ENCODE measurements at regions not wholly inside any gene's neighbourhood (a gene's known extent, or its start where the extent isn't known, plus 50 kb on each side); places are given as distances from the start of the nearest gene placed in this dataset.
"Not testable (repeated sequence)": the region's sequence is repeated elsewhere in the genome, so short reads cannot be mapped to it uniquely, and the experiment has no call there.

DNA sequence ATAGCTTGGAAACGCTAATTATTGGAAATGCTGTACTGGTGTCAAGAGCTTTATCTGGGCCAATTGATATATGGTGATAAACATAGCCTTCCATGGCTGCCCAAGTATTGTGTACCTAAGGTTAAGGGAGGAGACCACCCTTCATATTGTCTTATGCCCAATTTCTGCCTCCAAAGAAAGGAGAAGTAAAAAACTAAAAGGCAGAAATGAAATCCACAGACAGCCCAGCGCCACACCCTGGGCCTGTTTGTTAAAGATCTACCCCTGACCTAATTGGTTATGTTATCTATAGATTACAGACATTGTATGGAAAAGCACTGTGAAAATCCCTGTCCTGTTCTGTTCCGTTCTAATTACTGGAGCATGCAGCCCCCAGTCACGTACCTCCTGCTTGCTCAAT is 142.4 kb upstream of the RPS23 start:
- not testable (repeated sequence) for H3K4me3 Mint-ChIP-seq; DNase-seq; H3K4me1 ChIP-seq (ENCODE audit: control insufficient read depth, insufficient read depth, low read length, poor library complexity, severe bottlenecking); ATAC-seq (ENCODE audit: low read depth in 2 of 2); H3K27me3 ChIP-seq (ENCODE audit: control insufficient read depth, insufficient read depth, low read length); H3K4me3 ChIP-seq (ENCODE audit: low read depth, low read length); H3K27me3 Mint-ChIP-seq; H3K36me3 Mint-ChIP-seq; H3K27ac Mint-ChIP-seq; H3K36me3 ChIP-seq (ENCODE audit: control insufficient read depth, insufficient read depth, low read length); H3K4me1 Mint-ChIP-seq; H3K9me3 Mint-ChIP-seq; H3K9me3 ChIP-seq (ENCODE audit: control insufficient read depth in 2 of 2, low read length in 2 of 2); H3K27ac ChIP-seq (ENCODE audit: insufficient read depth, low read length, poor library complexity, severe bottlenecking)

DNA sequence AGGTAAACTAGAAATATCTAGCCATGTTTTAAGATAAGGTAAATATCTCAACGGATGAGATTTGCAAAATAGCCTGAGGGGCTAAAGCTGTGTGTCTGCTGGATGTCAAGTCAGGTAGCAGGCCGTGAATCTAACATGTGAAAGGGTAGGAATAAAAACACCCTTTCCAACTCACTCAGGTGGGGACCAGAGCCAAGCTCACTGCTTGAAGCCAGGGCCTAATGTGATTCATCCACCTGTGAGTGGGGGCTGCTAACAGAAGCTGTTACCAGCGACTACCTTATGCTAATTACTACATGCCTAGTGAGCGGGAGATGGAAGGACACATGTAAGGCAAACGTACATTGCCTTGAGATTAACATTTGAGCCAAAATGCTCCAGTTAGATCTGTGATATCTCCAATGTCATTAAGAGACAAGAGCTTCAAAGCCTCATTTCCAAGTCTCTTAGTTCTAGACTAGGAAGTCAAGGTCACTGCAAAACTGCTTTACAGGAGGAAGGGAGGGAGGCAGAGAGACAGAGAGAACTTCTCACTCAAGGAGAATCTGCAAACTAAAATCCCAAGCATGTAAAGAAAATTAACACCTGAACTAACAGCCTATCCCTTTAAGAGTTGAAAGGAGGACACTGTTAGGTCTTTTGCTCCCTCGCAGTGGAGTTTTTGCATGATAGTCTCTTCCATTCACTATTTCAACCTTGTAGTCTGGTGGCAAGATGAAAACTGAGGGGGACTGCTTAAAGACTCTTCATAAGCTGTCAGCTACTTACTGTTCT is 141.6 kb upstream of the RPS23 start:
- Mint-ChIP-seq H3K4me3 (no peak overlapping the region), H3K9me3 (peaks cover 0 to 2% (median 0%) of the 10 kb centered on the region in 7 donors), H3K27ac (no peak overlapping the region), H3K4me1 (no peaks in the 10 kb centered on the region), H3K27me3 (no peaks in the 10 kb centered on the region), H3K36me3 (no peaks in the 10 kb centered on the region)
- no peak overlapping the region for H3K27ac ChIP-seq (ENCODE audit: insufficient read depth, low read length, poor library complexity, severe bottlenecking)
- no peak for DNase-seq
- no peaks in the 10 kb centered on the region for H3K9me3 ChIP-seq (ENCODE audit: control insufficient read depth in 2 of 2, low read length in 2 of 2)
- no peak overlapping the region for H3K4me3 ChIP-seq (ENCODE audit: low read depth, low read length)
- no peaks in the 10 kb centered on the region for H3K4me1 ChIP-seq (ENCODE audit: control insufficient read depth, insufficient read depth, low read length, poor library complexity, severe bottlenecking)
- H3K36me3 ChIP-seq (ENCODE audit: control insufficient read depth, insufficient read depth, low read length): no peaks in the 10 kb centered on the region
- no peaks in the 10 kb centered on the region for H3K27me3 ChIP-seq (ENCODE audit: control insufficient read depth, insufficient read depth, low read length)
- no peak for ATAC-seq (ENCODE audit: low read depth in 2 of 2)

DNA sequence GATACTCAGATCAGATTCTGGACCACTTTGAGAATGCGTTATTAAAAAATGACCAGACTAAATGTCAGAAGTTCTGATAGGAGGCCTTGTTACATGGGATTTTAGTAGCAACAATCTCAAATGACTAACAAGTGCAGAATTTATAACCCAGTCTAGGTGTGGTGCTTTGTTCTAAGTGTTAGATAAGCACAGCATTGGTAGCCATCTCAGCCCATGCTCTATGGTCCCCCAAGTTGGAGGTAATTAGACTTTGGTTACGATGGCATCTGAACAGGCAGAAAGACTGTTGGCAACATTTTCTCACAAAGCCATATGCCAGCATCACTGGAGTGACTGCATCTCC is 140.4 kb upstream of the RPS23 start:
- Histone ChIP-seq H3K36me3 (ENCODE audit: control insufficient read depth, insufficient read depth, low read length) (no peaks in the 10 kb centered on the region), H3K27ac (ENCODE audit: insufficient read depth, low read length, poor library complexity, severe bottlenecking) (no peak overlapping the region), H3K4me3 (ENCODE audit: low read depth, low read length) (no peak overlapping the region), H3K9me3 (ENCODE audit: control insufficient read depth in 2 of 2, low read length in 2 of 2) (no peaks in the 10 kb centered on the region), H3K27me3 (ENCODE audit: control insufficient read depth, insufficient read depth, low read length) (no peaks in the 10 kb centered on the region), H3K4me1 (ENCODE audit: control insufficient read depth, insufficient read depth, low read length, poor library complexity, severe bottlenecking) (no peaks in the 10 kb centered on the region)
- no peak overlapping the region for H3K27ac Mint-ChIP-seq
- no peak for DNase-seq
- H3K36me3 Mint-ChIP-seq: no peaks in the 10 kb centered on the region
- H3K4me3 Mint-ChIP-seq: no peak overlapping the region
- H3K4me1 Mint-ChIP-seq: no peaks in the 10 kb centered on the region
- H3K27me3 Mint-ChIP-seq: no peaks in the 10 kb centered on the region
- ATAC-seq (ENCODE audit: low read depth in 2 of 2): no peak
- peaks cover 0 to 2% (median 0%) of the 10 kb centered on the region in 7 donors for H3K9me3 Mint-ChIP-seq

DNA sequence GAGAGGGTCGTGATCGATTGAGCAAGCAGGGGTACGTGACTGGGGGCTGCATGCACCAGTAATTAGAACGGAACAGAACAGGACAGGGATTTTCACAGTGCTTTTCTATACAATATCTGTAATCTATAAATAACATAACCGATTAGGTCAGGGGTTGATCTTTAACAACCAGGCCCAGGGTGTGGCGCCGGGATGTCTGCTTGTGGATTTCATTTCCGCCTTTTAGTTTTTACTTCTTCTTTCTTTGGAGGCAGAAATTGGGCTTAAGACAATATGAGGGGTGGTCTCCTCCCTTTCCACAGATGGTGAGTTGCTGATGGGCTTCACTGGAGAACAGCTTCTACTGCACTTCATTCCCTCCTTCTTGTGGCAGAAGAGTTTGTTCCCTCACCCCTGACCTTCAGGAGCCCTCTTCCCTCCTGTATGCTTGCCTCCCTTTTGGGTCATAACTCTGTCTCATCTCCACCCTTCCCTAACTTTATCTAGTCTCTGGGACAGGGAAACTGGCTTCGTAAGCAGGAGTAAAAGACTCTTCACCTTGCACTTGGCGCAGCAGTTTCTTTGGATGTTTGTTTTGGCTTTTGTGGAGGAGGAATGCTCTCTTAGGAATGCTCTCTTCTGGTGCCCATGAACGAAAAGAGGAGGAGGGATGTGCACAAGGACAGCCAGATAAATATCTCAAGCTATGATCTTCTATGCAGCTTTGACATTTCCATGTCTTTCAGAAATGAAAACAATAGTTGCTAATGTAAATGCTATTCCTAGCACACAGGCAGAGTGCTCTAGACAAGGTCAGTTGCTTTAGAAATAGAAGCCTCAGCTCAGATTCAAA is 139.8 kb upstream of the RPS23 start:
- no peak for DNase-seq
- Mint-ChIP-seq H3K27ac (no peak overlapping the region), H3K4me1 (no peaks in the 10 kb centered on the region), H3K9me3 (peaks cover 0 to 2% (median 0%) of the 10 kb centered on the region in 7 donors), H3K36me3 (no peaks in the 10 kb centered on the region), H3K27me3 (no peaks in the 10 kb centered on the region), H3K4me3 (no peak overlapping the region)
- Histone ChIP-seq H3K4me1 (ENCODE audit: control insufficient read depth, insufficient read depth, low read length, poor library complexity, severe bottlenecking) (no peaks in the 10 kb centered on the region), H3K27ac (ENCODE audit: insufficient read depth, low read length, poor library complexity, severe bottlenecking) (no peak overlapping the region), H3K27me3 (ENCODE audit: control insufficient read depth, insufficient read depth, low read length) (no peaks in the 10 kb centered on the region), H3K9me3 (ENCODE audit: control insufficient read depth in 2 of 2, low read length in 2 of 2) (no peaks in the 10 kb centered on the region), H3K4me3 (ENCODE audit: low read depth, low read length) (no peak overlapping the region), H3K36me3 (ENCODE audit: control insufficient read depth, insufficient read depth, low read length) (no peaks in the 10 kb centered on the region)
- no peak for ATAC-seq (ENCODE audit: low read depth in 2 of 2)

DNA sequence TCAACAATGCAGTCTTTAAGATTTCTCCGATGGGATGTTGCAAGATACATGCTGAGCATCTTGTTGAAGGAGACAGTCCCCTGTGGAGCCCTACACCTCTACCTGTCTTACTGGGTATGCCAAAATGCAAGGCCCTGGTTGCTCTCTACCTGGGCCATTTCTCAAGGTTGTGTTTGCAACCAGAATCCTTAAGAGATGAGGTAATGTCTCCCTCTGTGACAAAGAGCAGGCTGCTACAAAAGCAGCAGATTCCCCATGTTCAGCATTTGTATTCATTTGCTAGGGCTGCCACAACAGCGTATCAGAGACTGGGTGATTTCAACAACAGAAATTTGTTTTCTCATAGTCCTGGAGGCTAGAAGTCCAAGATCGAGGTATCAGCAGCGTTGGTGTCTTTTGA is 138.4 kb upstream of the RPS23 start:
- H3K27me3 ChIP-seq (ENCODE audit: control insufficient read depth, insufficient read depth, low read length): no peaks in the 10 kb centered on the region
- H3K36me3 Mint-ChIP-seq: no peaks in the 10 kb centered on the region
- H3K27ac Mint-ChIP-seq: no peak overlapping the region
- H3K9me3 Mint-ChIP-seq: peaks cover 0 to 2% (median 0%) of the 10 kb centered on the region in 7 donors
- DNase-seq (no peak), ATAC-seq (ENCODE audit: low read depth in 2 of 2) (no peak)
- H3K9me3 ChIP-seq (ENCODE audit: control insufficient read depth in 2 of 2, low read length in 2 of 2): no peaks in the 10 kb centered on the region
- no peaks in the 10 kb centered on the region for H3K4me1 ChIP-seq (ENCODE audit: control insufficient read depth, insufficient read depth, low read length, poor library complexity, severe bottlenecking)
- H3K27ac ChIP-seq (ENCODE audit: insufficient read depth, low read length, poor library complexity, severe bottlenecking): no peak overlapping the region
- H3K27me3 Mint-ChIP-seq: no peaks in the 10 kb centered on the region
- H3K4me1 Mint-ChIP-seq: no peaks in the 10 kb centered on the region
- no peak overlapping the region for H3K4me3 ChIP-seq (ENCODE audit: low read depth, low read length)
- H3K4me3 Mint-ChIP-seq: no peak overlapping the region
- H3K36me3 ChIP-seq (ENCODE audit: control insufficient read depth, insufficient read depth, low read length): no peaks in the 10 kb centered on the region

DNA sequence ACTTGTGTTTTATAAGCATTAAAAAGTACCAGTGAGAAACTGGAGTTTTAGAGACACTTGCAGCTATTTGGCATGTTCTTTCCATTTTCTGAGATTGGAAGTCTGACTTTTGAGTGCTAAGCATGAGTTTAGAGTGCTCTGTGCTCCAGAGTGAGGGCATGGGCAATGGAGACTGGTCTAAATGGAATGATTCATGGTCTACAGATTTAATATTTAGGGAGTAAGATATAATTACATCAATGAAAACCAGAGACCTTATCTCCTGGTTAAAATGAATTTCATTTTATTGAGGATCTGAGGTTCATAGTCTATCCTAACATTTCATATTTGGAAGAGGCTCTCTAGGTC is 135.9 kb upstream of the RPS23 start:
- no peaks in the 10 kb centered on the region for H3K4me1 ChIP-seq (ENCODE audit: control insufficient read depth, insufficient read depth, low read length, poor library complexity, severe bottlenecking)
- no peaks in the 10 kb centered on the region for H3K27me3 ChIP-seq (ENCODE audit: control insufficient read depth, insufficient read depth, low read length)
- H3K4me1 Mint-ChIP-seq: no peaks in the 10 kb centered on the region
- H3K9me3 Mint-ChIP-seq: peaks cover 0 to 2% (median 0%) of the 10 kb centered on the region in 7 donors
- no peak overlapping the region for H3K27ac Mint-ChIP-seq
- no peaks in the 10 kb centered on the region for H3K9me3 ChIP-seq (ENCODE audit: control insufficient read depth in 2 of 2, low read length in 2 of 2)
- DNase-seq (no peak), ATAC-seq (ENCODE audit: low read depth in 2 of 2) (no peak)
- no peak overlapping the region for H3K4me3 Mint-ChIP-seq
- no peaks in the 10 kb centered on the region for H3K36me3 Mint-ChIP-seq
- H3K4me3 ChIP-seq (ENCODE audit: low read depth, low read length): no peak overlapping the region
- H3K27me3 Mint-ChIP-seq: no peaks in the 10 kb centered on the region
- no peaks in the 10 kb centered on the region for H3K36me3 ChIP-seq (ENCODE audit: control insufficient read depth, insufficient read depth, low read length)
- no peak overlapping the region for H3K27ac ChIP-seq (ENCODE audit: insufficient read depth, low read length, poor library complexity, severe bottlenecking)

DNA sequence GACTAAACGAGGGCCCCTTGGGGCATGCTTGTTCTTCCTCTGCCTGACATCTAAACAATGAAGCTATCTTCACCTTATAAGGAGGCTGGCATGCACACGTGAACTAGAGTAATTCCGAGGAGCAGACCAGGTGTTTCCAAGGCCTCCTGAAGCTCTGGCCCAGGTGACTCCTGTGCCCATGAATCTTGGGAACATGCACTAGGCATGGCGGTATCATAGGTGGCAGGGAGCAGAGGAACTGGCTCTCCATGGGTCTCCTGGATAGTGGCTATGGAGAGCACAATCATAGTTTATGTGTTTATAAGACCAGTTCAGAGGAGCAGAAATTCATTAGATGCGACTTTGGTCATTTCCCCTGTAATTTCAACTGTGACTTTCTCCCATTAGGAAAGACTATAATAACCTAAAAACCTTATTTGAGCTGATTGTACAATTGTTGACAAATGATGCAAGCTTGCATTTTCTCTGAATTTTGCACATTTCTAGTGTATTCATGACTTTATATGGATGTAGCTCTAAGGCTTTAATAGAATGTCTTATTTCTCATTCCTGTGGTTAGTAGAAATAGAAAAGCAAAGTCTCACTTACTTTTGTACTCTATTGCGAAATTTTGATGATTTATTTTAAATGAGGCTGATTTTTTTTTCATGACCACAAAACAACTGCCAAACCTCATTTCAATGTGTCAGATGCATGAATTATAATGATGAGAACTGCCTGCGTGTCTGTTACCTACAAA is 135.3 kb upstream of the RPS23 start:
- peaks cover 0 to 2% (median 0%) of the 10 kb centered on the region in 7 donors for H3K9me3 Mint-ChIP-seq
- no peaks in the 10 kb centered on the region for H3K4me1 ChIP-seq (ENCODE audit: control insufficient read depth, insufficient read depth, low read length, poor library complexity, severe bottlenecking)
- ATAC-seq (ENCODE audit: low read depth in 2 of 2) (no peak), DNase-seq (no peak)
- no peaks in the 10 kb centered on the region for H3K4me1 Mint-ChIP-seq
- no peaks in the 10 kb centered on the region for H3K36me3 ChIP-seq (ENCODE audit: control insufficient read depth, insufficient read depth, low read length)
- no peak overlapping the region for H3K4me3 ChIP-seq (ENCODE audit: low read depth, low read length)
- H3K9me3 ChIP-seq (ENCODE audit: control insufficient read depth in 2 of 2, low read length in 2 of 2): no peaks in the 10 kb centered on the region
- H3K27me3 ChIP-seq (ENCODE audit: control insufficient read depth, insufficient read depth, low read length): no peaks in the 10 kb centered on the region
- H3K27ac Mint-ChIP-seq: no peak overlapping the region
- H3K27ac ChIP-seq (ENCODE audit: insufficient read depth, low read length, poor library complexity, severe bottlenecking): no peak overlapping the region
- no peak overlapping the region for H3K4me3 Mint-ChIP-seq
- H3K36me3 Mint-ChIP-seq: no peaks in the 10 kb centered on the region
- H3K27me3 Mint-ChIP-seq: no peaks in the 10 kb centered on the region
